Renal cortical epithelial cell (primary cell): ENCODE measurements at regions not wholly inside any gene's neighbourhood (a gene's known extent, or its start where the extent isn't known, plus 50 kb on each side); places are given as distances from the start of the nearest gene placed in this dataset.
"Not testable (repeated sequence)": the region's sequence is repeated elsewhere in the genome, so short reads cannot be mapped to it uniquely, and the experiment has no call there.

Source experiments
- DNase-seq: peaks from one replicate; pipeline ENCODE4 v3.0.0-alpha.2; 2011; ENCODE audit warnings: low read depth

DNA sequence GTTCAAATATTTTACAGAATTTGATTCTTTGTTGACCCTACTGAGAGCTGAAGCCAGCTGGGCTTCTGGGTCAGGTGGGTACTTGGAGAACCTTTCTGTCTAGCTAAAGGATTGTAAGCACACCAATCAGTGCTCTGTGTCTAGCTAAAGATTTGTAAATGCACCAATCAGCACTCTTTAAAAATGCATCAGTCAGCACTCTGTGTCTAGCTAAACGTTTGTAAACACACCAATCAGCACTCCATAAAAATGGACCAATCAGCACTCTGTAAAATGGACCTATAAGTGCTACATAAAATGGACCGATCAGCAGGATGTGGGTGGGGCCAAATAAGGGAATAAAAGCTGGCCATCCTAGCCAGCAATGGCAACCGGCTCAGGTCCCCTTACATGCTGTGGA, 76.4 kb upstream of the TMSB4Y start:
- not testable (repeated sequence) for DNase-seq

DNA sequence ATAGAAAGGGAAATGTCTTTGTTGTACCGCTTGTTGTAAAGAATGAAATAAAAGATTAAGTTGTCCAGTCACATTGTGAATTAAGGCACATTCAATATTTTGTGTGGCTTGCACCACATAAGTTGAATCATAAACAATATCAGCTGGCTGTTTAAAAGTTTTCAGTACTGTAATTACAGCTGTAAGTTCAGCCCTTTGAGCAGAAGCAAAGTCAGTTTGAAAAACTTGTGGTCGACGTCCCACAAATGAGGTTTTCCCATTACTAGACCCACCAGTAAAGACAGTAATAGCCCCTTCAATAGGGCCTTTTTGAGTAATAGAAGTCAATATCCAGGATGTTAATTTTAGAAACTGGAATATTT, 87.8 kb upstream of the TMSB4Y start:
- no peak for DNase-seq

DNA sequence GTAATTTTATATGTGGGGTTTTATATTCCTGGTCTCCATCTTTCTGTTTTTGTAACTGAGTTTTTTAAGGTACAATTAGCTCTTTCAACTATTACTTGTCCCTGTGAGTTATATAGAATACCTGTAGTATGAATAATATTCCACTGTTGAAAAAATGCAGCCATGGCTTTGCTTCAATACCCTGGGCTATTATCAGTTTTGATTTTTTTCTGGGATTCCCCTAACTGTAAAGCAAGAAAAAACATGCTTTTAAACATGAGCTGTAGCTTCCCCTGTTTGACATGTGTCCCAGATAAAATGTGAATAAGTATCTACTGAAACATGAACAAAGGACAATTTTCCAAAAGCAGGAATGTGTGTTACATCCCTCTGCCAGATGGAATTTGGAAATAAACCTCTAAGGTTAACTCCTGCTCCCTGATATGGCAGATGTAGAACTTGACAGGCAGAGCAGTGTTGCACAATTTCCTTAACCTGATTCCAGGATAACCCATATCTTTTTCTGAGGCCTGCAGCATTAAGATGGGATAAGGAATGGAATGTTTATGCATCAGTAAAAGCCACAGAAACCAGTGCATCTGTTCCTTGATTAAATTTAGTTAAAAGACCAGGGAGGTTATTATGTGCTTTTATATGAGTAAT, 88.3 kb upstream of the TMSB4Y start:
- no peak for DNase-seq

DNA sequence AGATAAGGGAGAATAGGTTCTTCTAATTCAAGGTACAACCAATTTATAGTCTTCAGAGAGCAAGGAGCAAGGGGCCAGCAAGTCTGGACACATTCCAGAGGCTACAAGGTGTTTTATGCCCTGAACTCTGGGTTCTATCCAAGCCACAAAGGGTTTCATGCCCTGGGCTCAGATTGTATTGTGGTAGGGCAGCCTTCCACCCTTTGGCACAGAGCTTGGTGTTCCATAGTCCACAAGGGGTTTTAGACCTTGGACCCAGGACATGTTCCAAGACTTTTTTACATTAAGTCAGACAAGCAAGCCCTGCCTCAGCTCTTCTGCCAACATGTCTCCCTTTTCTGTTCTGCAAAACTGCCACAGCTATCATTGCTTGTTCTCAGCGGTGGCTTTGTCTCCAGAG, 90.8 kb upstream of the TMSB4Y start:
- DNase-seq = no peak

DNA sequence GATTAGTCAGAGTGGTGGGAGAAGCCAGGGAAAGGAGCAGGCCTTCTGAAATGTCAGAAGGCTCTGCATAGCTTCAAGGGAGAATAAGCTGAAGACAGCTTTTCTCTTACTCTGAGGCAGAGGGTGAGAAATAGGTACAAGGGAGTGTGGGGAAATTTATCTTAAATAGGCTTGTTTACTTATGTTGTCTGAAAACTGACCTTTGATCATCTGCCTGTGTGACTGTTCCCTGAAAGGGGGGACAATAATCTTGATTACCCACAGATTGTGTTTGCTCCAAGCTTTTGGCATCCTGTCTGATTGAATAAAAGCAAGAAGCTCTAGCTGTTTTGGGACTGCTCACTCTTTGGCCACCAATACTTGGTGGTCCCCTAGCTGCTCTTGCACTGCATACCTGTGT, 91.7 kb upstream of the TMSB4Y start:
- no peak for DNase-seq

DNA sequence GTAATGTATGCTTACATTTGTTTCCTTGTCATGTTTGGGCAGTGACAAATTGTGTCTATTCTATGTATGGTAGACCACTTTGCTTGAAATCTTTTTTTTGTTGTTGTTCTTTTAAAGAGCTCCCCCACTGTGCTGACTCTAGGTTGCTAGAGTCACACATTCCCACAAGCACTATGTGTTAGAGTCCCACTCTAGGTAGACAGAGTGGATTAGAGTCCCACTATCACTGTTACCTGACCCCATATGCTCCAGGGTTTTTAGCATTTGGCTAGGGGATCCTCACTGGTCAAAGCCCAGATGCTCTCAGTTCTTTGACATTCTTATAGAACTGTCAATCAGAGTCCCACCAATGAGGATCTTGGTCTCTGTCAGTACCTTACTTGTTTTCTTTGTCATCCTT, 111.2 kb upstream of the TMSB4Y start:
- DNase-seq = no peak

DNA sequence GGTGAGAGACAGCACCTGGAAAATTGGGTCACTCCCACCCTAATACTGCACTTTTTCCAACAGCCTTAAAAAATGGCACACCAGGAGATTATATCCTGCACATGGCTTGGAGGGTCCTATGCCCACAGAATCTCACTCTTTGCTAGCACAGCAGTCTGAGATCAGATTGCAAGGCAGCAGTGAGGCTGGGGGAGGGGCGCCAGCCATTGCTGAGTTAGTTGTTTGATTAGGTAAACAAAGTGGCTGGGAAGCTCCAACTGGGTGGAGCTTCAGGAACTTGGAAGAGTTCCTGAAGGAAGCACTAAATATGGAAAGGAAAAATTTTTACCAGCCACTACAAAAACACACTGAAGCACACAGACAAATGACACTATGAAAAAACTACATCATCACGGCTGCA, 91.1 kb upstream of the UTY start:
- not testable (repeated sequence) for DNase-seq

DNA sequence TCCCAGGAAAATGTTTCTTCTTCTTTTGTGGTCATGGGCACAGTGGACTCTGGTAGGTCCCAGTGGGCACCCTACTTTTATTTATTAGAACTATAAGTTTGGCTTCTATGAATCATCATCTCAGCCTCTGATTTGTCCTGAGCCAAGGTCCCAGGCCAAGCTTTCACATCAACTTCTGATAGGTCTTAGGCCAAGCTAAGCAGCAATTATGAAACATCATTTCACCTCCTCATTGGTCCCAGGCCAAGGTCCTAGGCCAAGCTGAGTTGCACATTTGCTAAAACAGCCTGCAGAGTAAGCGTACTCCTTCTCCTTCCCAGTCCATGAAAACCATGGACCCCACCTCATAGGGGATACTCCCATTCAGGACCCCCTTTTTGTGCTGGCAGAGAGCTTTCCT, 87.4 kb upstream of the UTY start:
- DNase-seq = no peak

DNA sequence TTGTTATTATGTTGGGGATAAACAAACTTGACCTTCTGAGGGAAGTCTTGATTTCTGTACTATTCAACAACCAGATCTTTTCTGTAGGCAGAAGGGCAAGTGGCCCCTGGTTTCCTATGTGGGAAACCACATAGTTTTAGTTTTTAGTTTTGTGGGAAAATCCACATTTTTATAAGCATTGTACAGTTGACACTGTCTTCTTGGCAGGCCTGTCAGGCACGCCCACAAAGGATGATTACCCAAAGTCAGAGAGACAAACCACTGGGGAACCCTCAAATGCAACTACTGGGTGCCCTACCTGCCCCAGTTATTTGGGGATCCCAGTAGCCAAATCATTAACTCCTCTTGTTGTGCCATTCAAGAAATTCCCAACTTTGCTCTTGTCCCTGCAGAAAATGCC, 75.1 kb upstream of the UTY start:
- DNase-seq = no peak

DNA sequence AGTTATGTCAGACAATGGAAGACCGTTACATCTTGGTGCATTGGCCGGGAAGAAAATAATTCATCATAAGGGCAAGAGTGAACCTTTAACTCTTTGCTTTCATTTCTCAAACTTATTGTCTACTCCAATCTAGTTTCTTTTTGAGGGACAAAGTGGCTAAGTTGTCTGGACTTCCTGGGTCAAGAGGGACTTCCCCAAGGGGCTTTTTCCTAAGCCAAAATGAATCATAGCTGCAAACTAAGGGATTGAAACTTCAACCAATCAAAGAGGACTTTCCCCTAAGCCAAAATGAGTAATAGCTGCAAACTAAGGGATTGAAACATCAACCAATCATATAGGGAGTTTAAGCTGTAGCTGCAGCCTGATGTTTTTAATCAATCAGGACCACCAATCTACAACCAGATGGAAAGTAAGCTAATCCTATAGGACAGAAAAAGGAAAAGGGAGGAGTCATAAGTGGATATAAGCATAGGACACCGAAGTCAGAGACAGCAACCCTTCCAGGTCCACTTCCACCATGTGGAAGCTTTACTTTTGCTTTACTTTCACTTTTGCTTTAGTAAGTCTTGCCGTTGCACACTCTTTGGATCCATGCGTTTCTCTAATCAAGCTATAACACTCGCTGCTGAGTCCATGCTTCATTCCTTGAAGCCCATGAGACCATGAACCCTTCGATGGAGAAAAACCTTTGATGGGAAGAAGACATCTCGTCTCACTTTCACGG, 72.7 kb upstream of the UTY start:
- peak; percentile 15 for DNase-seq

DNA sequence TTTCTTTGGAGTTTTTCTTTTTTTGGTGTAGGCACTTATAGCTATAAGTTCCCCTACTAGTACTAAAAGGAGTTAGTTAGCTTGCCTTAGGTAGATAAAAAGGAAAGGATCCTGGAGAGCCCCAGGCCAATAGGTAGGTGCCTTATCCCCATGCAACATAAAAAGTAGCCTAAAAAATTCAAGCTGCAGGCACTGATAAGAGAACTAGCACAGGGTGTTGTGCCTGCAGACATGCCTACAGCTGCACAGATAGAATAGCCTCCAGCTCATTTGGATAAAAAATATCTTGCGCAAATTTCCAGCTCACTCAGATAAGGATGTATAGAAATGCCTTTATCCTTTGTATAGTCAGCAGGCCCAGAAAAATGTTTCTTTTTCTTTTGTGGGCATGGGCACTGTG, 71.4 kb upstream of the UTY start:
- no peak for DNase-seq

DNA sequence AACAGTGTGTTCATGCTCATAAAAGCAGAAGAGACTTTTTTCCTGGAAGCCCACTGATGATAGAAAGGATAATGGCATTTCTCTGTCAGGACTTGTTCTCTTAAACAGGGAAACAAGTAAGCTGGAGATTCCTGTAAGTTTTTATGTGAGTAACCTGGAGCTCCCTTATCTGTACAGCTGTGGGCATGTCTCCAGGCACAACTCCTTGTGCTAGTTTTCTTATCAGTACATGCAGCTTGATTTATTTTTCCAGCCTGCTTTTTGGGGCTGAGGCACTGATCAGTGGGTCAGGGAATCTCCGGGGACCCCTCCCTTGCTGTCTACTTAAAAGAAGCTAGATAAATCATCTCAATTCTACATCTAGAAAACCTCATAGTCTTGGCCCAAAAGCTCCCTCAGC, 64.7 kb upstream of the UTY start:
- DNase-seq = no peak

DNA sequence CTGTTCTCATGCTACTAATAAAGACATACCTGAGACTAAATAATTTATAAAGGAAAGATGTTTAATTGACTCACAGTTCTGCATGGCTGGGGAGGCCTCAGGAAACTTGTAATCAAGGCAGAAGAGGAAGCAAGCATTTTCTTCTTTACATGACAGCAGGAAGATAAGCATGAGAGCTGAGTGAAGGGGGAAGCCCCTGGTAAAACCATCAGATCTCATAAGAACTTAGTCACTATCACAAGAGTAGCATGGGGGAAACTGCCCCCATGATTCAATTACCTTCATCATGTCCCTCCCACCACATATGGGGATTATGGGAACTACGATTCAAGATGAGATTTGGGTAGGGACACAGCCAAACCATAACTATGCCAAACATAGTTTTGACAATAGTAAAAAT, 58.1 kb upstream of the UTY start:
- no peak for DNase-seq
